ENCODE measurements at regions not wholly inside any gene's neighbourhood (a gene's known extent, or its start where the extent isn't known, plus 50 kb on each side); places are given as distances from the start of the nearest gene placed in this dataset.

DNA sequence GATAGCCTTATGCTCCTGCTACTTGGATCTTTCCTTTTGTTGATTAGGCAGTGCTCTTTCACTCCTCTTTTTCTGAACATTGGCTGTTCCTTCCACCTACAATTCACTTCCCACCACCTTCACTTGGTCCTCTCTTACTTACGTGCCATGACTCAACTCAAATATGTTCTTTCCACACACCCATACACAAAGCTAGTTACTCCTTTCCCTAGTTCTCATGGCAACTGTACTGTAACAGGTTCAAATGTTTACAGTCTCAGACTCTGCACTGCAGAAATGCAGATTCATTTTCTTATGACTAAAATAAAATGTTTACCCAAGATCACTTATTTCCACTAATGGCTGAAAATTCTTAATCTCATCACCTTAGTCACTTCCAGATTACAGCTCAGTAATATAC, 174.0 kb upstream of the TSHZ2 start:
- WGBS, 2 experiments (ENCODE audit: low coverage in 1 of 2, low lambda C conversion rate in 2 of 2, missing lambda C conversion rate in 2 of 2), result 66 to 70% methylated on average over 1 of the region's 1 CpG
- H3K9me3 ChIP-seq (ENCODE audit: low read depth), result no peaks in the 10 kb centered on the region
- H3K4me1 ChIP-seq (ENCODE audit: insufficient read depth), result no peaks in the 10 kb centered on the region
- no peaks in the 10 kb centered on the region for H3K36me3 ChIP-seq (ENCODE audit: low read depth)
- DNase-seq, result peak; percentile 4
- in situ Hi-C loops (cut with MboI), result no loop called here
- no peak overlapping the region for H3K27ac ChIP-seq
- no peaks in the 10 kb centered on the region for H3K9me2 ChIP-seq (ENCODE audit: insufficient read depth)
- H3K27me3 ChIP-seq (replicated peaks; ENCODE audit: insufficient read depth), result peaks cover 10% of the 10 kb centered on the region; the same call in 1 of the 2 replicates
- H3K79me2 ChIP-seq (ENCODE audit: insufficient read depth), result no peaks in the 10 kb centered on the region
- H2AFZ ChIP-seq, result no peak overlapping the region
- TF ChIP-seq EZH2 (IDR thresholded peaks at IDR 0.05; ENCODE audit: insufficient read depth, poor library complexity, severe bottlenecking) (no peak), EZH2phosphoT487 (IDR thresholded peaks at IDR 0.05; ENCODE audit: insufficient read depth, low read depth) (no peak)
- H3F3A ChIP-seq (ENCODE audit: insufficient read depth), result no peaks in the 10 kb centered on the region
- no peaks in the 10 kb centered on the region for H4K20me1 ChIP-seq (ENCODE audit: insufficient read depth)
- H3K4me3 ChIP-seq, result no peak overlapping the region
- H3K9ac ChIP-seq, result no peak overlapping the region
- H3K4me2 ChIP-seq (ENCODE audit: unreplicated experiment), result no peak overlapping the region

DNA sequence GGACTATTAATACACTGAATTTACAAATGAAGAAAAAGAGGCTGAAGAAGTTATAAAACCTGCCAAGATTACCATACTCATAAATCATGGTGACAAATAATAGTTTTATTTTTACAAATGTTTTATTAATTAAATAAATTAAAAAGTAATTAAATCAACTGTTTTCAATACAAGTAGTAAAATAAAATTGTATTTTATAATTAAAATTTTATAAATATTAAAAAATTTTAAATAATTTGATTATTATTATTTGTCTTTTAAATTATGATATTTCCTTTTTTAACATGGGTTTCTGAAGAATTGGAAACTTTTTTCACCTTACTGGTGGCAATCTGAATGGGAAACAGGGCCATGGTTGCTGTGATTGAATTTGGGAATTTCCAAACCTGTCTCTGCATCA, 177.3 kb upstream of the TSHZ2 start:
- Histone ChIP-seq H3K9ac (no peak overlapping the region), H3K4me2 (ENCODE audit: unreplicated experiment) (no peak overlapping the region), H2AFZ (no peak overlapping the region), H3K27ac (no peak overlapping the region), H3F3A (ENCODE audit: insufficient read depth) (no peaks in the 10 kb centered on the region), H3K9me3 (ENCODE audit: low read depth) (no peaks in the 10 kb centered on the region), H3K79me2 (ENCODE audit: insufficient read depth) (no peaks in the 10 kb centered on the region), H3K9me2 (ENCODE audit: insufficient read depth) (no peaks in the 10 kb centered on the region), H3K36me3 (ENCODE audit: low read depth) (no peaks in the 10 kb centered on the region), H4K20me1 (ENCODE audit: insufficient read depth) (no peaks in the 10 kb centered on the region), H3K4me1 (ENCODE audit: insufficient read depth) (no peaks in the 10 kb centered on the region), H3K4me3 (no peak overlapping the region), H3K27me3 (replicated peaks; ENCODE audit: insufficient read depth) (0 out of 2 replicates have a peak, but pooled peaks cover 6% of the 10 kb centered on the region)
- TF ChIP-seq EZH2phosphoT487 (IDR thresholded peaks at IDR 0.05; ENCODE audit: insufficient read depth, low read depth), result no peak
- no peak for TF ChIP-seq EZH2 (IDR thresholded peaks at IDR 0.05; ENCODE audit: insufficient read depth, poor library complexity, severe bottlenecking)
- DNase-seq, result no peak
- in situ Hi-C loops (cut with MboI), result no loop called here

DNA sequence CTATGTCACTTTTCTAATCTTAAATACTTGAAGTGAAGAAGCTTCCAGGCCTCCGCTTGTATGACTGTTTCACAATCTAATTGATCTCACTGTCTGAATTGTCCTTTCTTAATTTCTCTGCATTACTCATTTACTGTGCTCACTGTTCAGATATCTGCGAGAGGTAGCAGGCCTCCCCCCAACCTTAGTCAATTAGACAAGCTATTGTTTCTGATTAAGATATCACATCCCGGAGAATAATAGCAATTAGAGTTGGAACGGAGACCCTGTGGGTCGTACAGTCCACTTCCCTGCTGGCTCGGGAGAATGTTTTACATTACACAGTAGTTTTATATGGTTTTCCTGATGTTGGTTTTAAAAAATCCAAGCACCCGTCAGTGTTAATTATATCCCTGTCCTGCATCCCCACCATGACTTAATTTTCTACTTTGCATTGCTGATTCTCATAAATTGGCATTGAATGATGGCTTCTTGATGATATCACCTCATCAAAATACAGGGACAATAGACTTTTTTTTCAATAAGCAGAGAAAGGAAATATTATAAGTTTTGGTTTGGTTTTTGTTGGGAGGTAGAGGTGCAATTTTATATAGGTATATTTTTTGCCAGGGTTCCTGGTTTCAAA, 178.7 kb upstream of the TSHZ2 start:
- Histone ChIP-seq H4K20me1 (ENCODE audit: insufficient read depth) (no peaks in the 10 kb centered on the region), H3K9ac (no peak overlapping the region), H3K9me3 (ENCODE audit: low read depth) (no peaks in the 10 kb centered on the region), H3K79me2 (ENCODE audit: insufficient read depth) (no peaks in the 10 kb centered on the region), H2AFZ (no peak overlapping the region), H3K9me2 (ENCODE audit: insufficient read depth) (no peaks in the 10 kb centered on the region), H3K36me3 (ENCODE audit: low read depth) (no peaks in the 10 kb centered on the region), H3F3A (ENCODE audit: insufficient read depth) (no peaks in the 10 kb centered on the region), H3K4me3 (no peak overlapping the region), H3K4me2 (ENCODE audit: unreplicated experiment) (no peak overlapping the region), H3K27me3 (replicated peaks; ENCODE audit: insufficient read depth) (0 out of 2 replicates have a peak, but pooled peaks cover 6% of the 10 kb centered on the region), H3K4me1 (ENCODE audit: insufficient read depth) (no peaks in the 10 kb centered on the region), H3K27ac (no peak overlapping the region)
- 82 to 83% methylated on average over 7 of the region's 7 CpGs for WGBS, 2 experiments (ENCODE audit: low coverage in 1 of 2, low lambda C conversion rate in 2 of 2, missing lambda C conversion rate in 2 of 2)
- TF ChIP-seq EZH2phosphoT487 (IDR thresholded peaks at IDR 0.05; ENCODE audit: insufficient read depth, low read depth), result no peak
- no peak for TF ChIP-seq EZH2 (IDR thresholded peaks at IDR 0.05; ENCODE audit: insufficient read depth, poor library complexity, severe bottlenecking)
- in situ Hi-C loops (cut with MboI), result no loop called here
- no peak for DNase-seq

DNA sequence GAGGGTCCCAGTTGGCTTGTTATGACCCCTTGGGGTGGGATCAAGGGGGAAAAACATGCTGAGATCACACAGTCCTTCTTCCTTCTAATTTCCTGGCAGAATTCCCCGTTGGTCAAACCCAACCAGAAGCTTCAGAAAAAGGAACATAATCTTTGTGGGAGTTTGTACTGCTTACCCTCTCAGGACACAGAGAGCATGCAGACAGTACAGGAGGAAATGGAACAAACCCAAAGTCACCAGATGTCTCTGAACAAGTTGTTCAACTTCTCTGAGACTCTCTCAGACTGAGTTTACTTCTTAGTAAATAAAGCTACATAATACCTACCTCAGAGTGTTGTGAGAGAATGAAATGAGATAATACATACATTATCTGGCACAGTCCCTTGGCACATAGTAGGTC, 181.1 kb upstream of the TSHZ2 start:
- 41 to 43% methylated on average over 1 of the region's 1 CpG for WGBS, 2 experiments (ENCODE audit: low coverage in 1 of 2, low lambda C conversion rate in 2 of 2, missing lambda C conversion rate in 2 of 2)
- Histone ChIP-seq H3K4me3 (no peak overlapping the region), H3K4me2 (ENCODE audit: unreplicated experiment) (no peak overlapping the region), H3K9me3 (ENCODE audit: low read depth) (no peaks in the 10 kb centered on the region), H2AFZ (no peak overlapping the region), H3K9ac (no peak overlapping the region), H3K36me3 (ENCODE audit: low read depth) (no peaks in the 10 kb centered on the region), H4K20me1 (ENCODE audit: insufficient read depth) (no peaks in the 10 kb centered on the region), H3F3A (ENCODE audit: insufficient read depth) (no peaks in the 10 kb centered on the region), H3K79me2 (ENCODE audit: insufficient read depth) (no peaks in the 10 kb centered on the region), H3K4me1 (ENCODE audit: insufficient read depth) (no peaks in the 10 kb centered on the region), H3K9me2 (ENCODE audit: insufficient read depth) (no peaks in the 10 kb centered on the region), H3K27ac (no peak overlapping the region), H3K27me3 (replicated peaks; ENCODE audit: insufficient read depth) (no peaks in the 10 kb centered on the region)
- in situ Hi-C loops (cut with MboI), result no loop called here
- TF ChIP-seq EZH2phosphoT487 (IDR thresholded peaks at IDR 0.05; ENCODE audit: insufficient read depth, low read depth) (no peak), EZH2 (IDR thresholded peaks at IDR 0.05; ENCODE audit: insufficient read depth, poor library complexity, severe bottlenecking) (no peak)
- no peak for DNase-seq

DNA sequence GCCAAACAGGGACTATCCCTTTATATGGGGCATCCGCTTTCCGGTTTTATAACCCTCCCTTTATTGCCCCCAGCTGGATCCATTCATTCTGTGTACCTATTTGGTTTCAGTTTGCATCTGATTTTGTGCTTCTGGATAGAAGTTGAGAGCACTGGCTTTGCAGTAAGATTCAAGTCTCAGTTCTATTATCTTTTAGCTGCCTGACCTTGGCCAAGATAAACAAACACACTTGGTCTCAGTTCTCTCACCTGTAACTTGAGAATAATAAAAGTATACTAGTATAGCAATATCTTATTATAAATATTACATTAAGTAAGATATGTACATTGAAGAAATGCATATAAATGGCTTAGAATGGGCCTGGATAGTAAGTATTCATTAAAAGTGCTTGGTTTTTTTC, 182.4 kb upstream of the TSHZ2 start:
- in situ Hi-C loops (cut with MboI), result no loop called here
- no peaks in the 10 kb centered on the region for H3K27me3 ChIP-seq (replicated peaks; ENCODE audit: insufficient read depth)
- H3F3A ChIP-seq (ENCODE audit: insufficient read depth), result no peaks in the 10 kb centered on the region
- no peaks in the 10 kb centered on the region for H3K79me2 ChIP-seq (ENCODE audit: insufficient read depth)
- H3K36me3 ChIP-seq (ENCODE audit: low read depth), result no peaks in the 10 kb centered on the region
- no peak overlapping the region for H2AFZ ChIP-seq
- DNase-seq, result no peak
- no peak overlapping the region for H3K9ac ChIP-seq
- H3K9me2 ChIP-seq (ENCODE audit: insufficient read depth), result no peaks in the 10 kb centered on the region
- no peaks in the 10 kb centered on the region for H3K9me3 ChIP-seq (ENCODE audit: low read depth)
- no peak overlapping the region for H3K27ac ChIP-seq
- H3K4me1 ChIP-seq (ENCODE audit: insufficient read depth), result no peaks in the 10 kb centered on the region
- no peak overlapping the region for H3K4me3 ChIP-seq
- no peak overlapping the region for H3K4me2 ChIP-seq (ENCODE audit: unreplicated experiment)
- no peaks in the 10 kb centered on the region for H4K20me1 ChIP-seq (ENCODE audit: insufficient read depth)
- TF ChIP-seq EZH2 (IDR thresholded peaks at IDR 0.05; ENCODE audit: insufficient read depth, poor library complexity, severe bottlenecking) (no peak), EZH2phosphoT487 (IDR thresholded peaks at IDR 0.05; ENCODE audit: insufficient read depth, low read depth) (no peak)
- 92 to 100% methylated on average over 2 of the region's 2 CpGs for WGBS, 2 experiments (ENCODE audit: low coverage in 1 of 2, low lambda C conversion rate in 2 of 2, missing lambda C conversion rate in 2 of 2)
